Neural cell (in vitro differentiated cells): ENCODE measurements at regions not wholly inside any gene's neighbourhood (a gene's known extent, or its start where the extent isn't known, plus 50 kb on each side); places are given as distances from the start of the nearest gene placed in this dataset.

Source experiments
- EP300 ChIP-seq: fragments of 450-650 bp; conservative IDR thresholded peaks from 2 replicates; pipeline ENCODE4 v1.6.1; 2014; ENCODE audit warnings: antibody characterized with exemption, mild to moderate bottlenecking, moderate library complexity; ENCODE audit not compliant: poor library complexity, severe bottlenecking
- SMC3 ChIP-seq: fragments of 450-650 bp; conservative IDR thresholded peaks from 2 replicates; pipeline ENCODE4 v1.6.1; 2014; ENCODE audit warnings: antibody characterized with exemption, mild to moderate bottlenecking, moderate library complexity; ENCODE audit not compliant: poor library complexity
- TF ChIP-seq, protein P1 (sequence below): fragments of 450-650 bp; IDR thresholded peaks from 2 replicates; pipeline ENCODE4 v1.5.1; 2014; ENCODE audit warnings: antibody characterized with exemption, mild to moderate bottlenecking, moderate library complexity; ENCODE audit not compliant: poor library complexity, severe bottlenecking
- TF ChIP-seq, protein P2 (sequence below): IDR thresholded peaks from 2 replicates; pipeline ENCODE4 v1.6.1; 2012; ENCODE audit warnings: borderline replicate concordance

DNA sequence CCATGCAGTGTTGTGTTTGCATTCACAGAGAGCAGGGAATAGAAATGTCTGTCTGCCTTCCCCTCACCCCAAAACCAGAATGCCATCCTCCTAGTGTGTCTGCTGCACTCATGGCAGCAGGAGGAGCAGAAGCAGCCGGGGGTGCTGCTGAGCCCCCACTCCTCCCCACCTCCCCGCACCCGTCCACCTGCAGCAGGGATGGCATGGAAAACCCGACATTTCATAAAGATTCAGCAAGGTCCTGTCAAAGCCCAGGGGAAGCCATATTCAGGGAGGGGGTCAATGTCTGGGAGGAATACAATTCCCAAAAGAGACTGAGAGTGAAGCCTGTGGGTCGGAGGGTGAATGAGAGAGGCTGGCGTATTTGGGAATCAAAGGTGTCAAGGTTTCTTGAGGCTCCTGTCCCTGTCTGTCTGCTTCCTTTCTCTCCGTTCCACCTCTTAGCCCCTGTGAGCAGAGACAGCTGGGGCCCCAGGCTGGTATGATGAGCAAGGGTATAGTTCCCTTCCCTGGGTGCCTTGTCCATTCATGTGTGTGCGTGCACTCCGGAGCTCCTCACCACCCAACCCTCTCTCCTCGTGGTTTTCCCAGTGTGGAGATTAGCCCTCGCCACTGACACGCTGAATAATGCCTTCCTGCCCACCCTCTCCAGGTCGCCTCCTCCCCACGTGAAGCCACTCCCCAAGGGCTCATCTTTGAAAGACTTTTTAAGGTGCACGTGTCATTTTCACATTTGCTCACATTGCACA is 133.5 kb upstream of the ZNF236 start:
- TF ChIP-seq, protein P1, sequence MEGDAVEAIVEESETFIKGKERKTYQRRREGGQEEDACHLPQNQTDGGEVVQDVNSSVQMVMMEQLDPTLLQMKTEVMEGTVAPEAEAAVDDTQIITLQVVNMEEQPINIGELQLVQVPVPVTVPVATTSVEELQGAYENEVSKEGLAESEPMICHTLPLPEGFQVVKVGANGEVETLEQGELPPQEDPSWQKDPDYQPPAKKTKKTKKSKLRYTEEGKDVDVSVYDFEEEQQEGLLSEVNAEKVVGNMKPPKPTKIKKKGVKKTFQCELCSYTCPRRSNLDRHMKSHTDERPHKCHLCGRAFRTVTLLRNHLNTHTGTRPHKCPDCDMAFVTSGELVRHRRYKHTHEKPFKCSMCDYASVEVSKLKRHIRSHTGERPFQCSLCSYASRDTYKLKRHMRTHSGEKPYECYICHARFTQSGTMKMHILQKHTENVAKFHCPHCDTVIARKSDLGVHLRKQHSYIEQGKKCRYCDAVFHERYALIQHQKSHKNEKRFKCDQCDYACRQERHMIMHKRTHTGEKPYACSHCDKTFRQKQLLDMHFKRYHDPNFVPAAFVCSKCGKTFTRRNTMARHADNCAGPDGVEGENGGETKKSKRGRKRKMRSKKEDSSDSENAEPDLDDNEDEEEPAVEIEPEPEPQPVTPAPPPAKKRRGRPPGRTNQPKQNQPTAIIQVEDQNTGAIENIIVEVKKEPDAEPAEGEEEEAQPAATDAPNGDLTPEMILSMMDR = no peak
- TF ChIP-seq EP300 (no peak), SMC3 (no peak)
- TF ChIP-seq, protein P2, sequence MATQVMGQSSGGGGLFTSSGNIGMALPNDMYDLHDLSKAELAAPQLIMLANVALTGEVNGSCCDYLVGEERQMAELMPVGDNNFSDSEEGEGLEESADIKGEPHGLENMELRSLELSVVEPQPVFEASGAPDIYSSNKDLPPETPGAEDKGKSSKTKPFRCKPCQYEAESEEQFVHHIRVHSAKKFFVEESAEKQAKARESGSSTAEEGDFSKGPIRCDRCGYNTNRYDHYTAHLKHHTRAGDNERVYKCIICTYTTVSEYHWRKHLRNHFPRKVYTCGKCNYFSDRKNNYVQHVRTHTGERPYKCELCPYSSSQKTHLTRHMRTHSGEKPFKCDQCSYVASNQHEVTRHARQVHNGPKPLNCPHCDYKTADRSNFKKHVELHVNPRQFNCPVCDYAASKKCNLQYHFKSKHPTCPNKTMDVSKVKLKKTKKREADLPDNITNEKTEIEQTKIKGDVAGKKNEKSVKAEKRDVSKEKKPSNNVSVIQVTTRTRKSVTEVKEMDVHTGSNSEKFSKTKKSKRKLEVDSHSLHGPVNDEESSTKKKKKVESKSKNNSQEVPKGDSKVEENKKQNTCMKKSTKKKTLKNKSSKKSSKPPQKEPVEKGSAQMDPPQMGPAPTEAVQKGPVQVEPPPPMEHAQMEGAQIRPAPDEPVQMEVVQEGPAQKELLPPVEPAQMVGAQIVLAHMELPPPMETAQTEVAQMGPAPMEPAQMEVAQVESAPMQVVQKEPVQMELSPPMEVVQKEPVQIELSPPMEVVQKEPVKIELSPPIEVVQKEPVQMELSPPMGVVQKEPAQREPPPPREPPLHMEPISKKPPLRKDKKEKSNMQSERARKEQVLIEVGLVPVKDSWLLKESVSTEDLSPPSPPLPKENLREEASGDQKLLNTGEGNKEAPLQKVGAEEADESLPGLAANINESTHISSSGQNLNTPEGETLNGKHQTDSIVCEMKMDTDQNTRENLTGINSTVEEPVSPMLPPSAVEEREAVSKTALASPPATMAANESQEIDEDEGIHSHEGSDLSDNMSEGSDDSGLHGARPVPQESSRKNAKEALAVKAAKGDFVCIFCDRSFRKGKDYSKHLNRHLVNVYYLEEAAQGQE = no peak
